Neural cell (in vitro differentiated cells): ENCODE measurements at regions not wholly inside any gene's neighbourhood (a gene's known extent, or its start where the extent isn't known, plus 50 kb on each side); places are given as distances from the start of the nearest gene placed in this dataset.

Source experiments
- H2AFZ ChIP-seq: fragments of 200-600, 300-800 bp; sonication (generic), shearing (Covaris generic); 2 replicates; pipeline ENCODE4 v1.6.0; 2014; ENCODE audit warnings: low read depth, mild to moderate bottlenecking, antibody characterized with exemption, low read length, moderate library complexity
- H3F3A ChIP-seq: fragments of 200-600 bp; shearing (Covaris generic); 2 replicates; pipeline ENCODE4 v1.6.1; 2016; ENCODE audit warnings: mild to moderate bottlenecking, moderate library complexity, mixed read lengths, antibody characterized with exemption, low read length; ENCODE audit not compliant: insufficient read depth, poor library complexity, severe bottlenecking
- H3K27ac ChIP-seq: fragments of 200-600, 300-800 bp; sonication (generic), shearing (Covaris generic); 2 replicates; pipeline ENCODE4 v1.5.1; 2014; ENCODE audit warnings: mild to moderate bottlenecking, low read length, moderate library complexity
- H3K27me3 ChIP-seq: fragments of 300-800, 200-600 bp; sonication (generic), shearing (Covaris generic); 2 replicates; pipeline ENCODE4 v1.6.0; 2014; ENCODE audit warnings: mild to moderate bottlenecking, low read depth, low read length, moderate library complexity; ENCODE audit not compliant: insufficient read depth
- H3K36me3 ChIP-seq: fragments of 300-800, 200-600 bp; sonication (generic), shearing (Covaris generic); 2 replicates; pipeline ENCODE4 v1.5.1; 2014; ENCODE audit warnings: mild to moderate bottlenecking, antibody characterized with exemption, low read length, moderate library complexity; ENCODE audit not compliant: insufficient read depth
- H3K4me2 ChIP-seq: fragments of 300-800, 200-600 bp; sonication (generic), shearing (Covaris generic); 2 replicates; pipeline ENCODE4 v1.6.0; 2014; ENCODE audit warnings: mild to moderate bottlenecking, low read length
- H3K4me3 ChIP-seq: fragments of 300-800, 200-600 bp; sonication (generic), shearing (Covaris generic); 2 replicates; pipeline ENCODE4 v1.5.1; 2014; ENCODE audit warnings: mild to moderate bottlenecking, low read length, moderate library complexity
- H3K79me2 ChIP-seq: fragments of 200-600 bp; shearing (Covaris generic); replicated peaks from 2 replicates; pipeline ENCODE4 v1.6.0; 2014; ENCODE audit warnings: mild to moderate bottlenecking, low read length, moderate library complexity; ENCODE audit not compliant: insufficient read depth
- H3K9ac ChIP-seq: fragments of 300-800, 200-600 bp; sonication (generic), shearing (Covaris generic); 2 replicates; pipeline ENCODE4 v1.6.1; 2016; ENCODE audit warnings: mild to moderate bottlenecking, low read length, mixed read lengths
- H3K9me2 ChIP-seq: fragments of 200-600 bp; shearing (Covaris generic); 2 replicates; pipeline ENCODE4 v1.6.1; 2016; ENCODE audit warnings: mild to moderate bottlenecking, low read length, mixed read lengths; ENCODE audit not compliant: insufficient read depth
- H3K9me3 ChIP-seq: fragments of 200-600, 300-800 bp; sonication (generic), shearing (Covaris generic); 2 replicates; pipeline ENCODE4 v1.6.1; 2016; ENCODE audit warnings: mild to moderate bottlenecking, mixed run types, low read length, moderate library complexity, mixed read lengths
- H4K20me1 ChIP-seq: fragments of 200-600 bp; shearing (Covaris generic); 2 replicates; pipeline ENCODE4 v1.6.1; 2016; ENCODE audit warnings: mild to moderate bottlenecking, mixed run types; ENCODE audit not compliant: insufficient read depth
- CTCF ChIP-seq: fragments of 450-650 bp; IDR thresholded peaks from 2 replicates; pipeline ENCODE4 v1.5.1; 2014; ENCODE audit warnings: antibody characterized with exemption, mild to moderate bottlenecking, moderate library complexity; ENCODE audit not compliant: poor library complexity, severe bottlenecking
- EP300 ChIP-seq: fragments of 450-650 bp; conservative IDR thresholded peaks from 2 replicates; pipeline ENCODE4 v1.6.1; 2014; ENCODE audit warnings: antibody characterized with exemption, mild to moderate bottlenecking, moderate library complexity; ENCODE audit not compliant: poor library complexity, severe bottlenecking
- EZH2 ChIP-seq: fragments of 200-600, 300-800 bp; shearing (Covaris generic), sonication (generic); IDR thresholded peaks from 2 replicates; pipeline ENCODE4 v1.6.1; 2014; ENCODE audit warnings: antibody characterized with exemption, low read length, borderline replicate concordance, mild to moderate bottlenecking; ENCODE audit not compliant: insufficient read depth, poor library complexity, severe bottlenecking
- MXI1 ChIP-seq: fragments of 450-650 bp; conservative IDR thresholded peaks from 2 replicates; pipeline ENCODE4 v1.6.1; 2014; ENCODE audit warnings: antibody characterized with exemption, mild to moderate bottlenecking; ENCODE audit not compliant: poor library complexity, severe bottlenecking
- POLR2AphosphoS5 ChIP-seq: IDR thresholded peaks from 2 replicates; pipeline ENCODE4 v1.6.1; 2012
- RAD21 ChIP-seq: fragments of 450-650 bp; conservative IDR thresholded peaks from 2 replicates; pipeline ENCODE4 v1.6.1; 2014; ENCODE audit warnings: antibody characterized with exemption, mild to moderate bottlenecking, moderate library complexity
- REST ChIP-seq: IDR thresholded peaks from 2 replicates; pipeline ENCODE4 v1.6.1; 2012; ENCODE audit warnings: borderline replicate concordance
- SMC3 ChIP-seq: fragments of 450-650 bp; conservative IDR thresholded peaks from 2 replicates; pipeline ENCODE4 v1.6.1; 2014; ENCODE audit warnings: antibody characterized with exemption, mild to moderate bottlenecking, moderate library complexity; ENCODE audit not compliant: poor library complexity
- TAF1 ChIP-seq: IDR thresholded peaks from 2 replicates; pipeline ENCODE4 v1.6.1; 2012; ENCODE audit warnings: low read depth

- no peaks in the 10 kb centered on the region for H3K9me2 ChIP-seq
- peak overlapping the region; percentile 4 for H3K4me3 ChIP-seq
- H3K27ac ChIP-seq = no peak overlapping the region
- H3K9ac ChIP-seq = no peak overlapping the region
- no peaks in the 10 kb centered on the region for H3K27me3 ChIP-seq
- H3K36me3 ChIP-seq = no peaks in the 10 kb centered on the region
- no peaks in the 10 kb centered on the region for H3K79me2 ChIP-seq
- TF ChIP-seq REST (no peak), POLR2AphosphoS5 (no peak), CTCF (no peak), SMC3 (no peak), TAF1 (no peak), EZH2 (no peak), RAD21 (no peak), EP300 (no peak), MXI1 (no peak)
- H3K4me2 ChIP-seq = no peak overlapping the region
- H2AFZ ChIP-seq = peak overlapping the region; percentile 30
- no peaks in the 10 kb centered on the region for H3F3A ChIP-seq
- H3K9me3 ChIP-seq = no peaks in the 10 kb centered on the region
- H4K20me1 ChIP-seq = no peaks in the 10 kb centered on the region
Observed at GRCh38 chr10:105700218-105700617, 1059.1 kb downstream of the SORCS3 start.

GRCh38 chr10:105699504-105699903 lies 1058.4 kb downstream of the SORCS3 start:
- no peaks in the 10 kb centered on the region for H3K27me3 ChIP-seq
- H3K4me3 ChIP-seq = no peak overlapping the region
- H3K27ac ChIP-seq = no peak overlapping the region
- H3F3A ChIP-seq = no peaks in the 10 kb centered on the region
- H3K79me2 ChIP-seq = no peaks in the 10 kb centered on the region
- no peaks in the 10 kb centered on the region for H4K20me1 ChIP-seq
- no peaks in the 10 kb centered on the region for H3K9me2 ChIP-seq
- no peaks in the 10 kb centered on the region for H3K9me3 ChIP-seq
- H3K9ac ChIP-seq = no peak overlapping the region
- TF ChIP-seq EP300 (no peak), TAF1 (no peak), MXI1 (no peak), EZH2 (no peak), CTCF (no peak), RAD21 (no peak), SMC3 (no peak), REST (no peak), POLR2AphosphoS5 (no peak)
- H2AFZ ChIP-seq = no peak overlapping the region
- H3K36me3 ChIP-seq = no peaks in the 10 kb centered on the region
- H3K4me2 ChIP-seq = no peak overlapping the region
